ENCODE measurements at regions not wholly inside any gene's neighbourhood (a gene's known extent, or its start where the extent isn't known, plus 50 kb on each side); places are given as distances from the start of the nearest gene placed in this dataset.

DNA sequence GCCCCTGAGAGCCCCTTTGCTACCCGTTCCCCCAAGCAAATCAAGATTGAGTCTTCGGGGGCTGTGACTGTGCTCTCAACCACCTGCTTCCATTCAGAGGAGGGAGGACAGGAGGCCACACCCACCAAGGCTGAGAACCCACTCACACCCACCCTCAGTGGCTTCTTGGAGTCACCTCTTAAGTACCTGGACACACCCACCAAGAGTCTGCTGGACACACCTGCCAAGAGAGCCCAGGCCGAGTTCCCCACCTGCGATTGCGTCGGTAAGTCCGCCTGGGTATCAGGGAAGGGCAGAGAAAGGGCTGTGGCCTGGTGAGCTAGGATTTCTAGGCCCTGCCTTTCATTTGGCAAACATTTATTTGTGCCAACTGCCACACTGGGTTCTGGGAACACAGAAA, 63.4 kb downstream of the TET3 start:
- no peak for TF ChIP-seq EZH2phosphoT487 (IDR thresholded peaks at IDR 0.05; ENCODE audit: borderline replicate concordance, low read length)
- TF ChIP-seq, protein P1, sequence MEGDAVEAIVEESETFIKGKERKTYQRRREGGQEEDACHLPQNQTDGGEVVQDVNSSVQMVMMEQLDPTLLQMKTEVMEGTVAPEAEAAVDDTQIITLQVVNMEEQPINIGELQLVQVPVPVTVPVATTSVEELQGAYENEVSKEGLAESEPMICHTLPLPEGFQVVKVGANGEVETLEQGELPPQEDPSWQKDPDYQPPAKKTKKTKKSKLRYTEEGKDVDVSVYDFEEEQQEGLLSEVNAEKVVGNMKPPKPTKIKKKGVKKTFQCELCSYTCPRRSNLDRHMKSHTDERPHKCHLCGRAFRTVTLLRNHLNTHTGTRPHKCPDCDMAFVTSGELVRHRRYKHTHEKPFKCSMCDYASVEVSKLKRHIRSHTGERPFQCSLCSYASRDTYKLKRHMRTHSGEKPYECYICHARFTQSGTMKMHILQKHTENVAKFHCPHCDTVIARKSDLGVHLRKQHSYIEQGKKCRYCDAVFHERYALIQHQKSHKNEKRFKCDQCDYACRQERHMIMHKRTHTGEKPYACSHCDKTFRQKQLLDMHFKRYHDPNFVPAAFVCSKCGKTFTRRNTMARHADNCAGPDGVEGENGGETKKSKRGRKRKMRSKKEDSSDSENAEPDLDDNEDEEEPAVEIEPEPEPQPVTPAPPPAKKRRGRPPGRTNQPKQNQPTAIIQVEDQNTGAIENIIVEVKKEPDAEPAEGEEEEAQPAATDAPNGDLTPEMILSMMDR (IDR thresholded peaks at IDR 0.05; ENCODE audit: low read depth, low read length, poor library complexity, severe bottlenecking) = no peak
- H3K4me2 ChIP-seq (ENCODE audit: low read length) = no peak overlapping the region
- no peaks in the 10 kb centered on the region for H3K9me3 ChIP-seq (ENCODE audit: control insufficient read depth, insufficient read depth, low read length)
- peaks cover 34% of the 10 kb centered on the region for H3K36me3 ChIP-seq (ENCODE audit: control insufficient read depth, low read length)
- H3K27ac ChIP-seq (ENCODE audit: low read depth, low read length) = no peak overlapping the region
- peaks cover 3% of the 10 kb centered on the region; the same call in 1 of the 2 replicates for H4K20me1 ChIP-seq (ENCODE audit: control insufficient read depth, insufficient read depth, low read depth, low read length)
- H3K9me2 ChIP-seq (replicated peaks; ENCODE audit: control insufficient read depth, low read length) = no peaks in the 10 kb centered on the region
- H3K4me3 ChIP-seq (ENCODE audit: low read length) = no peak overlapping the region
- peaks cover 23% of the 10 kb centered on the region for H3K4me1 ChIP-seq (ENCODE audit: control insufficient read depth, low read length)
- H3K79me2 ChIP-seq (ENCODE audit: control insufficient read depth, low read length) = peaks cover 56% of the 10 kb centered on the region
- no peaks in the 10 kb centered on the region for H3K27me3 ChIP-seq (ENCODE audit: control insufficient read depth, low read length)
- H3F3A ChIP-seq (ENCODE audit: control insufficient read depth, insufficient read depth) = no peaks in the 10 kb centered on the region; the same call in 1 of the 2 replicates

DNA sequence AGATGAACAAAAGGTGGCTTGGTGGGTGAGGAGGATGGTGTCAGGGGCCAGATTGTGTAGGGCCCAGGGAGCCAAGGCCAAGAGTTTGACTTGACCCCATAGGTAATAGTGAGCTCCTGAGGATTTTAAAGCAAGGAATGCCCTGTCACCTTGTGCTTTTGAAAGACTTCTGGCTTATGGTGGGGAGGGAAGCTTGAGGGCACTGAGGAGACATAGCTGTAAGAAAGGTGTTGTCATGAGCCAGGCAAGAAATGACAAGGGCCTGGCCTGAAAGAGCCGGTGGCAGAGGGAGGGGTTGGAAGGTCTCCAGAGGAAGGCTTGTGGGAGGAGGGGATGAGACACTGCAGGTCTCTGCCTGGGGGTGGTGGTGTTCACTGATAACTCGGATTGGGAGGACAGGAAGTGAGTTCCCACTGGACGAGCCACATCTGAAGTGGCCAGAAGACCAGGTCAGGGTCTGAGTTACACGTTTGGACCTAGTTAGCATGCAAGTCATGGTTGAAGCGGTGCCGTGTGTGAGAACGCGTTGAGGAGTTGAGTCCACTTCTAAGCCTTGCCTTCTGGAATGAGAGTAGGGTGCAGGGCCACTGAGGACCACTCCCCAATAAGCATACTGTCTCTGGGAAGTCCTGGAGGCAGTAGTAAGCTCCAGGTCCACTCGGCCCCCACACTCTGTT, 64.3 kb downstream of the TET3 start:
- Histone ChIP-seq H3K79me2 (ENCODE audit: control insufficient read depth, low read length) (peaks cover 59% of the 10 kb centered on the region), H3K4me3 (ENCODE audit: low read length) (no peak overlapping the region), H3K36me3 (ENCODE audit: control insufficient read depth, low read length) (peaks cover 37% of the 10 kb centered on the region), H3K9me3 (ENCODE audit: control insufficient read depth, insufficient read depth, low read length) (no peaks in the 10 kb centered on the region), H3K9me2 (replicated peaks; ENCODE audit: control insufficient read depth, low read length) (no peaks in the 10 kb centered on the region), H3K4me2 (ENCODE audit: low read length) (no peak overlapping the region), H3K4me1 (ENCODE audit: control insufficient read depth, low read length) (peaks cover 31% of the 10 kb centered on the region), H3F3A (ENCODE audit: control insufficient read depth, insufficient read depth) (no peaks in the 10 kb centered on the region; the same call in 1 of the 2 replicates), H3K27me3 (ENCODE audit: control insufficient read depth, low read length) (no peaks in the 10 kb centered on the region), H4K20me1 (ENCODE audit: control insufficient read depth, insufficient read depth, low read depth, low read length) (peaks cover 3% of the 10 kb centered on the region; the same call in 1 of the 2 replicates), H3K27ac (ENCODE audit: low read depth, low read length) (no peak overlapping the region)
- TF ChIP-seq, protein P1 (IDR thresholded peaks at IDR 0.05; ENCODE audit: low read depth, low read length, poor library complexity, severe bottlenecking) = no peak
- no peak for TF ChIP-seq EZH2phosphoT487 (IDR thresholded peaks at IDR 0.05; ENCODE audit: borderline replicate concordance, low read length)

DNA sequence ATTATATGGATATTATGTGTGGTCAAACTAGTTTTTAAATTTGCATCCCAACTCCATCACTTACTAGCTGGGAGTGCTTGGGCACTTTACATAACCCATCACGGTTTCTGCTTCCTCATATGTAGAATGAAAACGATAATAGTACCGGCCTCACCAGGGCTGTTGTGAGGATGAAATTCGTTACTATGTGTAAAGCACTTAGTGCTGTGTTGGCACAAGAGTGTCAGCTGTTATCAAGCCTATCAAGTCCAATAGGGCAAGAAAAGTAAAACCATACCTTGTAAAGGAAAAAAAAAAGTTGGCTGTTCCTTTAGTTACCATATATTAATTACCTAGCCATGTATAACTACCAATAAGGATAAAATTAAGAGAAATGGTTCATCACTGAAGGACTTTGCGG, 65.4 kb downstream of the TET3 start:
- no peak for TF ChIP-seq EZH2phosphoT487 (IDR thresholded peaks at IDR 0.05; ENCODE audit: borderline replicate concordance, low read length)
- TF ChIP-seq, protein P1 (IDR thresholded peaks at IDR 0.05; ENCODE audit: low read depth, low read length, poor library complexity, severe bottlenecking) = no peak
- peaks cover 42% of the 10 kb centered on the region for H3K36me3 ChIP-seq (ENCODE audit: control insufficient read depth, low read length)

More for the DNA sequence above, 65.4 kb downstream of the TET3 start:
- peaks cover 31% of the 10 kb centered on the region for H3K4me1 ChIP-seq (ENCODE audit: control insufficient read depth, low read length)
- peaks cover 3% of the 10 kb centered on the region; the same call in 1 of the 2 replicates for H4K20me1 ChIP-seq (ENCODE audit: control insufficient read depth, insufficient read depth, low read depth, low read length)
- H3K27ac ChIP-seq (ENCODE audit: low read depth, low read length) = no peak overlapping the region
- H3K4me2 ChIP-seq (ENCODE audit: low read length) = no peak overlapping the region
- H3K4me3 ChIP-seq (ENCODE audit: low read length) = no peak overlapping the region
- no peaks in the 10 kb centered on the region; the same call in 1 of the 2 replicates for H3F3A ChIP-seq (ENCODE audit: control insufficient read depth, insufficient read depth)
- no peaks in the 10 kb centered on the region for H3K9me3 ChIP-seq (ENCODE audit: control insufficient read depth, insufficient read depth, low read length)
- H3K27me3 ChIP-seq (ENCODE audit: control insufficient read depth, low read length) = no peaks in the 10 kb centered on the region
- H3K9me2 ChIP-seq (replicated peaks; ENCODE audit: control insufficient read depth, low read length) = no peaks in the 10 kb centered on the region
- H3K79me2 ChIP-seq (ENCODE audit: control insufficient read depth, low read length) = peaks cover 56% of the 10 kb centered on the region
